Kidney epithelial cell (primary cell): ENCODE measurements at regions not wholly inside any gene's neighbourhood (a gene's known extent, or its start where the extent isn't known, plus 50 kb on each side); places are given as distances from the start of the nearest gene placed in this dataset.

Source experiments
- DNase-seq: peaks from one replicate; pipeline ENCODE4 v3.0.0-alpha.2; 2010; ENCODE audit warnings: low read depth
- H3K27me3 ChIP-seq: 2 replicates; pipeline ENCODE4 v1.6.0; 2011; ENCODE audit warnings: low read length; ENCODE audit not compliant: control insufficient read depth, insufficient read depth
- H3K36me3 ChIP-seq: 2 replicates; pipeline ENCODE4 v1.5.1; 2011; ENCODE audit warnings: low read length; ENCODE audit not compliant: control insufficient read depth, insufficient read depth
- H3K4me3 ChIP-seq: 2 replicates; pipeline ENCODE4 v1.5.1; 2011; ENCODE audit warnings: low read depth, mild to moderate bottlenecking, control low read depth, low read length
- CTCF ChIP-seq: IDR thresholded peaks from 2 replicates; pipeline ENCODE4 v1.5.1; 2011; ENCODE audit warnings: mild to moderate bottlenecking, moderate library complexity, low read length, control low read depth, inconsistent platforms; ENCODE audit not compliant: insufficient read depth, poor library complexity, severe bottlenecking

GRCh38 chr1:184214128-184214527, 162.6 kb downstream of the TSEN15 start:
- Histone ChIP-seq H3K4me3 (no peak overlapping the region), H3K36me3 (no peaks in the 10 kb centered on the region), H3K27me3 (no peaks in the 10 kb centered on the region)
- no peak for TF ChIP-seq CTCF
- no peak for DNase-seq

GRCh38 chr1:184215274-184215925, 163.9 kb downstream of the TSEN15 start:
- Histone ChIP-seq H3K27me3 (no peaks in the 10 kb centered on the region), H3K4me3 (no peak overlapping the region), H3K36me3 (no peaks in the 10 kb centered on the region)
- TF ChIP-seq CTCF = no peak
- DNase-seq = no peak

DNA sequence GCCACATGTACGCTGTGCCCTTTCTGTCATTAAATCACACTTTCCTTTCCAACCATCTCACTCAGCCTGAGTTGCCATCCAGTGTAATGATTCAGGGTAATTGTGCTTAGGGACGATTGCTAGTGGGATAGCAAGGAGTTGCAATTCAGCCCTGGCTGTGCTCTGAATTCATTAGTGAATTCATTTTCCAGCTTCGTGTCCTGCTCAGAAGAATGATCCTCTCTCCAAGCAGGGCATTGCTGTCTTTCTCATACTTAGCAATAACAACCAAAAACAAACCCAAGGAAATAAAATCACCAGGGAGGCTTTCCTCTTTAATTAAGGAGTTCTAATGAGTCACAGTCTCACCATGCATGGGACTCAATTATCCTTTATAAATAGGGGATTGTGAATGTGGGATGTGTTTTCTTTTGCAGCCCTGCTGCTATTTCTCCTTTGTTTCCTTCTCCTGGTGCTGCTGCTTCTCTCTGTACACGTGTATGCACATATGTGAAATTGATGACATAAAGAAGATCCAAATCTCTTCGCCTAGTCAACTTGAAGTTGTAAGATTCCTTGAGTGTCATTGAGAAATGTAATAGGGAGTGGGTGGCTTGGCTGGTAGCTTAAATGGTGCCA, 167.0 kb downstream of the TSEN15 start:
- Histone ChIP-seq H3K27me3 (no peaks in the 10 kb centered on the region), H3K36me3 (no peaks in the 10 kb centered on the region), H3K4me3 (no peak overlapping the region)
- TF ChIP-seq CTCF = no peak
- no peak for DNase-seq

GRCh38 chr1:184219414-184219813, 167.4 kb upstream of the C1orf21 start:
- H3K36me3 ChIP-seq = no peaks in the 10 kb centered on the region
- TF ChIP-seq CTCF = no peak
- no peak for DNase-seq
- no peak overlapping the region for H3K4me3 ChIP-seq
- H3K27me3 ChIP-seq = no peaks in the 10 kb centered on the region

GRCh38 chr1:184219883-184220282, 166.9 kb upstream of the C1orf21 start:
- Histone ChIP-seq H3K36me3 (no peaks in the 10 kb centered on the region), H3K27me3 (no peaks in the 10 kb centered on the region), H3K4me3 (no peak overlapping the region)
- no peak for DNase-seq
- no peak for TF ChIP-seq CTCF

DNA sequence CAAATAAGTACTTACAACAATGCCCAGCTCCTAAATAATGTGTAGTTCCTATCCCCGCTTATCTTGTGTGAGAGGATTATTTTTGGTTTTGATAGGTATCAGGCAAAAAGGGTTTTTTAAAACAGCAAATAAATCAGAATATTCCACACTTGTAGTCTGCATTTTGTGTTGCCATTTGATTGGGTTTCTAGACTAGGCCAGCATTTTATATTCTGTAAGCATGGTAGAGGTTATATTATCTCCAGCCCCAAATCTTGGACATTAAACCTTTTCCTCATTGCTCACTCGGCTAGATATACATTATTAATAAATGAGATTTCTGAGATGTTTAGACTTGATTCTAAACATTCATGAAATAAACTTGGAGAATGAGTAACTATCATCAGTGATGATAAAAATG, 165.7 kb upstream of the C1orf21 start:
- no peak for TF ChIP-seq CTCF
- Histone ChIP-seq H3K27me3 (no peaks in the 10 kb centered on the region), H3K4me3 (no peak overlapping the region), H3K36me3 (no peaks in the 10 kb centered on the region)
- DNase-seq = no peak
